ENCODE measurements at regions not wholly inside any gene's neighbourhood (a gene's known extent, or its start where the extent isn't known, plus 50 kb on each side); places are given as distances from the start of the nearest gene placed in this dataset.

GRCh38 chr10:111440501-111440900 lies 363.7 kb downstream of the ADRA2A start:
- no peak for DNase-seq (ENCODE audit: low read depth in 2 of 2)

- DNase-seq (ENCODE audit: low read depth in 2 of 2): no peak
Measured at GRCh38 chr10:111445667-111446066, 368.8 kb downstream of the ADRA2A start.

- no peak for DNase-seq (ENCODE audit: low read depth in 2 of 2)
Measured at GRCh38 chr10:111446966-111447365, 370.1 kb downstream of the ADRA2A start.

GRCh38 chr10:111452153-111452552 lies 375.3 kb downstream of the ADRA2A start:
- no peak for DNase-seq (ENCODE audit: low read depth in 2 of 2)

GRCh38 chr10:111455776-111456426 lies 379.1 kb downstream of the ADRA2A start:
- DNase-seq (ENCODE audit: low read depth in 2 of 2): no peak

- no peak for DNase-seq (ENCODE audit: low read depth in 2 of 2)
Measured at GRCh38 chr10:111458256-111458655, 381.4 kb downstream of the ADRA2A start.

GRCh38 chr10:111459967-111460366 lies 383.1 kb downstream of the ADRA2A start:
- DNase-seq (ENCODE audit: low read depth in 2 of 2): no peak

GRCh38 chr10:111472445-111472844 lies 395.6 kb downstream of the ADRA2A start:
- no peak for DNase-seq (ENCODE audit: low read depth in 2 of 2)

GRCh38 chr10:111473361-111473760 lies 396.5 kb downstream of the ADRA2A start:
- DNase-seq (ENCODE audit: low read depth in 2 of 2): no peak

GRCh38 chr10:111474786-111475185 lies 398.0 kb downstream of the ADRA2A start:
- no peak for DNase-seq (ENCODE audit: low read depth in 2 of 2)

- no peak for DNase-seq (ENCODE audit: low read depth in 2 of 2)
Measured at GRCh38 chr10:111475720-111476119, 398.9 kb downstream of the ADRA2A start.

GRCh38 chr10:111478651-111479050 lies 401.8 kb downstream of the ADRA2A start:
- DNase-seq (ENCODE audit: low read depth in 2 of 2): no peak

GRCh38 chr10:111479966-111480365 lies 403.1 kb downstream of the ADRA2A start:
- DNase-seq (ENCODE audit: low read depth in 2 of 2): no peak

- no peak for DNase-seq (ENCODE audit: low read depth in 2 of 2)
Measured at GRCh38 chr10:111481261-111481826, 404.5 kb downstream of the ADRA2A start.

- DNase-seq (ENCODE audit: low read depth in 2 of 2): no peak
Measured at GRCh38 chr10:111481866-111482265, 405.0 kb downstream of the ADRA2A start.

GRCh38 chr10:111482621-111483216 lies 405.9 kb downstream of the ADRA2A start:
- no peak for DNase-seq (ENCODE audit: low read depth in 2 of 2)

GRCh38 chr10:111485767-111486166 lies 408.9 kb downstream of the ADRA2A start:
- DNase-seq (ENCODE audit: low read depth in 2 of 2): no peak

GRCh38 chr10:111486346-111486745 lies 409.5 kb downstream of the ADRA2A start:
- DNase-seq (ENCODE audit: low read depth in 2 of 2): no peak

GRCh38 chr10:111488668-111489067 lies 411.8 kb downstream of the ADRA2A start:
- DNase-seq (ENCODE audit: low read depth in 2 of 2): no peak

GRCh38 chr10:111491154-111491553 lies 414.3 kb downstream of the ADRA2A start:
- DNase-seq (ENCODE audit: low read depth in 2 of 2): no peak

- DNase-seq (ENCODE audit: low read depth in 2 of 2): no peak
Measured at GRCh38 chr10:111493024-111493625, 416.3 kb downstream of the ADRA2A start.

- no peak for DNase-seq (ENCODE audit: low read depth in 2 of 2)
Measured at GRCh38 chr10:111498560-111498959, 421.7 kb downstream of the ADRA2A start.

GRCh38 chr10:111504376-111504775 lies 427.5 kb downstream of the ADRA2A start:
- DNase-seq (ENCODE audit: low read depth in 2 of 2): no peak
